Lower leg skin (tissue), 4 donors: ENCODE measurements at regions not wholly inside any gene's neighbourhood (a gene's known extent, or its start where the extent isn't known, plus 50 kb on each side); places are given as distances from the start of the nearest gene placed in this dataset.

Source experiments
- DNase-seq, 2 donors: peaks; one replicate each; pipeline ENCODE4 v3.0.0-alpha.2; 2019; ENCODE audit warnings: low spot score in 2 of 2
- H3K4me3 ChIP-seq: fragments of 200-600 bp; sonication (generic); 2 replicates; pipeline ENCODE4 v1.5.1; 2017; ENCODE audit warnings: mild to moderate bottlenecking, low read depth; ENCODE audit not compliant: poor library complexity, severe bottlenecking
- CTCF ChIP-seq, 3 donors: fragments of 450-650 bp; IDR thresholded peaks; one replicate each; pipeline ENCODE4 v1.5.1; 2016; ENCODE audit warnings: antibody characterized with exemption in 3 of 3, mild to moderate bottlenecking in 3 of 3, moderate library complexity in 2 of 3
- POLR2A ChIP-seq, 2 donors: fragments of 450-650 bp; IDR thresholded peaks; one replicate each; pipeline ENCODE4 v1.6.1; 2016 to 2017; ENCODE audit warnings: antibody characterized with exemption in 2 of 2, mild to moderate bottlenecking in 1 of 2, moderate library complexity in 1 of 2
- WGBS, 2 donors: methylation state at CpG; one replicate each; pipeline ENCODE4 v1.1.5; 2018; 5-methylcytosine and 5-hydroxymethylcytosine counted together
- intact Hi-C: fragments of 100-400 bp; cut with DNase I; formaldehyde crosslinking; loops from one replicate; pipeline ENCODE4 v1.15.0; 2023; ENCODE audit warnings: low total_unique reads

- intact Hi-C loops, result no loop called here
- no peak for DNase-seq
- WGBS, 2 donors, result 55 to 56% methylated on average over 8 of the region's 8 CpGs
- H3K4me3 ChIP-seq, result no peak overlapping the region
- TF ChIP-seq POLR2A (IDR thresholded peaks at IDR 0.05) (no peak), CTCF (IDR thresholded peaks at IDR 0.05) (no peak)
Observed at GRCh38 chr16:65727534-65728137, 605.8 kb upstream of the CDH11 start.

GRCh38 chr16:65725156-65725845, 603.4 kb upstream of the CDH11 start:
- no peak overlapping the region for H3K4me3 ChIP-seq
- TF ChIP-seq POLR2A (IDR thresholded peaks at IDR 0.05) (no peak), CTCF (IDR thresholded peaks at IDR 0.05) (no peak)
- intact Hi-C loops, result no loop called here
- WGBS, 2 donors, result 42 to 44% methylated on average over 5 of the region's 5 CpGs
- DNase-seq, result peak in 1 of 2 donors; percentile 50

- 96% methylated on average over 7 of the region's 7 CpGs for WGBS, 2 donors
- no peak overlapping the region for H3K4me3 ChIP-seq
- DNase-seq, result peak in 1 of 2 donors; percentile 28
- intact Hi-C loops, result no loop called here
- no peak for TF ChIP-seq CTCF (IDR thresholded peaks at IDR 0.05)
- no peak for TF ChIP-seq POLR2A (IDR thresholded peaks at IDR 0.05)
Observed at GRCh38 chr16:65722429-65722828, 600.6 kb upstream of the CDH11 start.

GRCh38 chr16:65717846-65718245, 596.0 kb upstream of the CDH11 start:
- WGBS, 2 donors, result 62 to 64% methylated on average over 3 of the region's 3 CpGs
- TF ChIP-seq CTCF (IDR thresholded peaks at IDR 0.05) (no peak), POLR2A (IDR thresholded peaks at IDR 0.05) (no peak)

GRCh38 chr16:65716737-65717700, 595.2 kb upstream of the CDH11 start:
- no peak overlapping the region for H3K4me3 ChIP-seq
- DNase-seq, result peak in 1 of 2 donors; percentile 65
- TF ChIP-seq POLR2A (IDR thresholded peaks at IDR 0.05) (no peak), CTCF (IDR thresholded peaks at IDR 0.05) (no peak)
- WGBS, 2 donors, result 47 to 48% methylated on average over 8 of the region's 8 CpGs
- intact Hi-C loops, result no loop called here

More at GRCh38 chr16:65717846-65718245, 596.0 kb upstream of the CDH11 start:
- no peak overlapping the region for H3K4me3 ChIP-seq
- no peak for DNase-seq
- intact Hi-C loops, result no loop called here
